ENCODE measurements at regions not wholly inside any gene's neighbourhood (a gene's known extent, or its start where the extent isn't known, plus 50 kb on each side); places are given as distances from the start of the nearest gene placed in this dataset.
"Not testable (repeated sequence)": the region's sequence is repeated elsewhere in the genome, so short reads cannot be mapped to it uniquely, and the experiment has no call there.

DNA sequence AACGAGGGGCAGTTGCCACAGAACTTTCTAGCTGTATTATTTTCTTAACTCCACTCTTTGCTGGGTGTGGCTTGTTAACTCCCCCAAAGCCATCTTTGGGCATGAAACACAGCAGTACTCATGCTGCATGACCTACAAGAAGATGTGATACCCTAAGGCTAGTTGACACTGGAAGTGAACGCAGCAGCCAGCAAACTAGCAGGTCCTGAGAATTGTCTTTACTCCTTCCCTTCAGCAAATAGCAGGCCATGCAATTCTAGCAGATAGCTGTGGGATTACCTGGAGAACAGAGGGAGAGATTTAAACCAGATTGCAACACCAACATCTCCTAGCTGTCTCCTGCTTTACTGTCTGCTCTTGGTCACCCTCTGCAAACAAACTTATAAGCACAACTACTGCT is 688.0 kb upstream of the ZWINT start:
- Histone ChIP-seq H3K27ac (no peak overlapping the region), H3K4me3 (no peak overlapping the region)
- DNase-seq (ENCODE audit: low spot score): no peak
- no peak for TF ChIP-seq CTCF (IDR thresholded peaks at IDR 0.05)

- H3K4me3 ChIP-seq: no peak overlapping the region
- no peak for TF ChIP-seq CTCF (IDR thresholded peaks at IDR 0.05)
- no peak overlapping the region for H3K27ac ChIP-seq
- DNase-seq (ENCODE audit: low spot score): no peak
Observed at GRCh38 chr10:57038531-57038930, 677.5 kb upstream of the ZWINT start.

DNA sequence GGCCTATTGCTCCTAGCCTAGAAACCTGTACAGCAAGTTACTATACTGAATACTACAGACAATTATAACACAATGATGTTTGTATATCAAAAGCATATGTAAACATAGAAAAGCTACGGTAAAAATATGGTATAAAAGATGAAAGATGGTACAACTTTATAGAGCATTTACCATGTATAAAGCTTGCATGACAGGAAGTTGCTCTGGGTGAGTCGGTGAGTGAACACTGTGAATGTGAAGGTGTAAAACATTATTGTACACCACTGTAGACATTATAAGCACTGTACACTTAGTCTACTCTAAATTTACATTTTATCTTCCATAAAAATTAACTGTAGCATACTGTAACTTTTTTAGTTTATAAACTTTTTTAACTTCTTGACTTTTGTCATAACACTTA is 674.3 kb upstream of the ZWINT start:
- no peak for DNase-seq (ENCODE audit: low spot score)
- H3K27ac ChIP-seq: no peak overlapping the region
- no peak for TF ChIP-seq CTCF (IDR thresholded peaks at IDR 0.05)
- H3K4me3 ChIP-seq: no peak overlapping the region

GRCh38 chr10:57032301-57032700 is 671.2 kb upstream of the ZWINT start:
- H3K4me3 ChIP-seq; H3K27ac ChIP-seq; DNase-seq (ENCODE audit: low spot score): not testable (repeated sequence)

DNA sequence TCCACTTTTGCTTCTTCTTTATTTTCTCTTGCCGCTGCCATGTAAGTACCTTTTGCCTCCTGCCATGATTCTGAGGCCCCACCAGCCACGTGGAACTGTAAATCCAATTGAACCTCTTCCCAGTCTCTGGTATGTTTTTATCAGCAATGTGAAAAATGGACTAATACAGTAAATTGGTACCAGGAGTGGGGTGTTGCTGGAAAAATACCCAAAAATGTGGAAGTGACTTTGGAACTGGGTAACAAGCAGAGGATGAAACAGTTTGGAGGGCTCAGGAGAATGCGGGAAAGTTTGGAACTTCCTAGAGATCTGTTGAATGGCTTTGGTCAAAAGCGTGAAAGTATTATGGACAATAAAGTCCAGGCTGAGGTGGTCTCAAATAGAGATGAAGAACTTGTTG is 670.3 kb upstream of the ZWINT start:
- no peak for TF ChIP-seq CTCF (IDR thresholded peaks at IDR 0.05)
- no peak for DNase-seq (ENCODE audit: low spot score)
- Histone ChIP-seq H3K27ac (no peak overlapping the region), H3K4me3 (no peak overlapping the region)

DNA sequence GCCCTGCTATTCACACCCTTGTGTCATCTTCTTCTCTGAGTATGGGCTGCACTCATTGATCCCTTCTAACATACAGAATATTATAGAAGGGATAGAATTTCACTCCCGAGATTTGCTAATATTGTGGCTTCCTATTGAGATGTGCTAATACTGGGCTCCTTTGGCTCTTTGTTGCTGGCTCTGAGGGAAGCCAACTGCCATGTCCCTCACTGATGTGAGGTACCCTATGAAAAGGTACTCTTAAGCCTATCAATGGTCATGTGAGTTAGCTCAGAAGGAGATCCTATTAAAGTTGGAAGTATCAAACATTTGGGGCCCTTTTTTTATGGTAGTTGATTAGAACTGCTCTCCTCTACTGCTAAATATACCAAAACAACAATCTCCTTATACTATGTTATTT is 665.2 kb upstream of the ZWINT start:
- Histone ChIP-seq H3K4me3 (no peak overlapping the region), H3K27ac (no peak overlapping the region)
- no peak for DNase-seq (ENCODE audit: low spot score)
- no peak for TF ChIP-seq CTCF (IDR thresholded peaks at IDR 0.05)

GRCh38 chr10:57023626-57024025 is 662.6 kb upstream of the ZWINT start:
- TF ChIP-seq CTCF (IDR thresholded peaks at IDR 0.05): no peak
- Histone ChIP-seq H3K27ac (no peak overlapping the region), H3K4me3 (no peak overlapping the region)
- no peak for DNase-seq (ENCODE audit: low spot score)

DNA sequence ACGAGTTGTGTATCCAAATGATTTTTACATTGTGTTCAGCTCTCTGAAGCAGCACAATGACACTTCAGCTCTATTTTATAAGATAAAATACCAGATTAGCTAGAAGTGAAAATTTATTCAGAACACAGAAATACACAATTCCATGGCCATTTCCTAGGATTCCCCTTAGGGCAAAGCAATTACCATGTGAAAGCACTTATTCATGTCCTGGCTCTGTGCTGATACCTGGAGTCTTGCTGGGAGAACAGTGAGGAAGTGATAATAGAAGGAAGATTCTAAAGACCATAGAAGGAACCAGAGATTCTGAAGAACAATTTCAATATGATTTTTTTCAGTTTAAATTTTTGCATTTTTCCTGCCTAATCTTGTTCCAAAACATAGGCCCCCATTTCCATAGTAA is 657.4 kb upstream of the ZWINT start:
- no peak for DNase-seq (ENCODE audit: low spot score)
- no peak for TF ChIP-seq CTCF (IDR thresholded peaks at IDR 0.05)
- Histone ChIP-seq H3K4me3 (no peak overlapping the region), H3K27ac (no peak overlapping the region)

All from coronary artery (tissue), 2 donors.